Chondrocyte (in vitro differentiated cells): ENCODE measurements at regions not wholly inside any gene's neighbourhood (a gene's known extent, or its start where the extent isn't known, plus 50 kb on each side); places are given as distances from the start of the nearest gene placed in this dataset.
"Not testable (repeated sequence)": the region's sequence is repeated elsewhere in the genome, so short reads cannot be mapped to it uniquely, and the experiment has no call there.

Experiments used
- DNase-seq: peaks from one replicate; pipeline ENCODE4 v3.0.0; 2021; ENCODE audit warnings: mixed read lengths, low spot score
- H3K27ac Mint-ChIP-seq: one replicate; pipeline ENCODE4 v1.8.0; 2021; ENCODE audit warnings: mild to moderate bottlenecking, moderate library complexity, mixed read lengths; ENCODE audit not compliant: unreplicated experiment
- H3K27me3 Mint-ChIP-seq: 2 replicates; pipeline ENCODE4 v1.8.0; 2021; ENCODE audit warnings: low read depth, mixed read lengths
- H3K36me3 Mint-ChIP-seq: 2 replicates; pipeline ENCODE4 v1.8.0; 2021; ENCODE audit warnings: low read depth, mixed read lengths
- H3K4me1 Mint-ChIP-seq: 2 replicates; pipeline ENCODE4 v1.8.0; 2021; ENCODE audit warnings: low read depth, mild to moderate bottlenecking, mixed read lengths
- H3K4me3 Mint-ChIP-seq: one replicate; pipeline ENCODE4 v1.8.0; 2021; ENCODE audit warnings: mild to moderate bottlenecking, moderate library complexity, mixed read lengths; ENCODE audit not compliant: unreplicated experiment
- H3K9me3 Mint-ChIP-seq: 2 replicates; pipeline ENCODE4 v1.8.0; 2021; ENCODE audit warnings: low read depth, mixed read lengths
- CTCF ChIP-seq: fragments of 200-600 bp; sonication (generic); IDR thresholded peaks from 2 replicates; pipeline ENCODE4 v1.5.0; 2021; ENCODE audit warnings: antibody characterized with exemption, mild to moderate bottlenecking, moderate library complexity

GRCh38 chr3:72646263-72646662, 202.0 kb downstream of the SHQ1 start:
- no peak for DNase-seq
- Mint-ChIP-seq H3K9me3 (no peaks in the 10 kb centered on the region), H3K4me1 (no peaks in the 10 kb centered on the region), H3K27ac (no peak overlapping the region), H3K36me3 (peaks cover under 1% of the 10 kb centered on the region), H3K4me3 (no peak overlapping the region), H3K27me3 (peaks cover 18% of the 10 kb centered on the region)
- no peak for TF ChIP-seq CTCF

DNA sequence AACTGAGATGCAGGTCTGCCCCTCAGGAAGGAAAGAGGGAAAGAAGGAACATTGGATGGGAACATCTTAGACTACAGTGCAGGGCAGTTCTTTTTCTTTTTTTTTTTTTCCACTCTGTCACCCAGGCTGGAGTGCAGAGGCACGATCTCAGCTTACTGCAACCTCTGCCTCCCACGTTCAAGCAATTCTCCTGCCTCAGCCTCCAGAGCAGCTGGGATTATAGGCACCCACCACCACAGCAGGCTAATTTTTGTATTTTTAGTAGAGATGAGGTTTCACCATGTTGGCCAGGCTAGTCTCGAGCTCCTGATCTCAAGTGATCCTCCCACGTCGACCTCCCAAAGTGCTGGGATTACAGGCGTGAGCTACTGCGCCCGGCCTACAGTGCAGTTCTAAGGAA, 204.6 kb downstream of the SHQ1 start:
- H3K27ac Mint-ChIP-seq, H3K27me3 Mint-ChIP-seq, H3K36me3 Mint-ChIP-seq, H3K4me1 Mint-ChIP-seq, H3K4me3 Mint-ChIP-seq, H3K9me3 Mint-ChIP-seq, DNase-seq: not testable (repeated sequence)

GRCh38 chr3:72641684-72642083, 206.6 kb downstream of the SHQ1 start:
- Mint-ChIP-seq H3K9me3 (no peaks in the 10 kb centered on the region), H3K4me1 (no peaks in the 10 kb centered on the region), H3K36me3 (no peaks in the 10 kb centered on the region), H3K4me3 (no peak overlapping the region), H3K27me3 (peaks cover 24% of the 10 kb centered on the region), H3K27ac (no peak overlapping the region)
- no peak for DNase-seq
- no peak for TF ChIP-seq CTCF

DNA sequence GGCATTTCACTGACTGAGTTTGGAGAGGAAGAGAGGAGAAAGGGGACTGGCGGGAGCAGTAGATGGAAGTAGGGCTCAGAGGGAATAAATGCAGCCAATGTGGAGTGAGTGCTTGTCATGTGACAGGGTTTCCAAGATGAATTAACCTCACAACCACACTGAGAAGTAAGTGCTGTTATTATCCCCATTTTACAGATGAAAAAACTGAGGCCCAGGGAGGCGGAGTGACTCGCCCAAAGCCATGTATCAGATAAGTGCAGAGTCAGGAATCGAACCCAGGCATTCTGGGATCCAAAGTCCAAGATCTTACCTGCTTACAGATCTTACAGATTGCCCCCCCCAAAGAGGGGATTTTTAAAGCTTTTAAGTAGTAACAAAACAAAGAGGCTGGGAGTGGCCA, 207.2 kb downstream of the SHQ1 start:
- TF ChIP-seq CTCF: no peak
- DNase-seq: no peak
- no peaks in the 10 kb centered on the region for H3K4me1 Mint-ChIP-seq

GRCh38 chr3:72636969-72637597, 211.2 kb downstream of the SHQ1 start:
- TF ChIP-seq CTCF: no peak
- peaks cover under 1% of the 10 kb centered on the region for H3K9me3 Mint-ChIP-seq
- no peaks in the 10 kb centered on the region for H3K4me1 Mint-ChIP-seq
- peaks cover 36% of the 10 kb centered on the region for H3K27me3 Mint-ChIP-seq
- no peaks in the 10 kb centered on the region for H3K36me3 Mint-ChIP-seq
- no peak overlapping the region for H3K27ac Mint-ChIP-seq
- DNase-seq: no peak
- H3K4me3 Mint-ChIP-seq: no peak overlapping the region

More for the DNA sequence above, 207.2 kb downstream of the SHQ1 start:
- no peak overlapping the region for H3K4me3 Mint-ChIP-seq
- H3K27ac Mint-ChIP-seq: no peak overlapping the region
- no peaks in the 10 kb centered on the region for H3K36me3 Mint-ChIP-seq
- H3K27me3 Mint-ChIP-seq: peaks cover 26% of the 10 kb centered on the region
- no peaks in the 10 kb centered on the region for H3K9me3 Mint-ChIP-seq

DNA sequence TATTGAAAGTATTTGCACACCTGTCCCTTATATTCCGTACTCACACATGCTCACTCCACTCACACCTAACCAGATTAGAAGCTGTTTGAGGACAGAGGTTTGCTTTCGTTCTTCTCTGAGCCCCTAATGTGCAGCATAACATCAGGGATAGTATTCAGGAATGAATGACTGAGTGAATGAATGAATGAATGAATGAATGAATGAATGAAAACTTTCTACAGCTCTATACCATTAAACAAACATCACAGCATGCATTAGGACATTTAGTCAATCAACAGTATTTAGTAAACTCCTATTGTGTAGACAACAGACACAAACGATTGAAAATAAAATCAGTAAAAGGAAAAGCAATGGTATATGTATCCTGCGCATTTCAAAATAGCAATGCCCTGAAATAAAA, 212.7 kb downstream of the SHQ1 start:
- DNase-seq: no peak
- H3K27ac Mint-ChIP-seq: no peak overlapping the region
- H3K36me3 Mint-ChIP-seq: no peaks in the 10 kb centered on the region
- TF ChIP-seq CTCF: no peak
- no peak overlapping the region for H3K4me3 Mint-ChIP-seq
- H3K4me1 Mint-ChIP-seq: no peaks in the 10 kb centered on the region
- H3K9me3 Mint-ChIP-seq: peaks cover 4% of the 10 kb centered on the region
- H3K27me3 Mint-ChIP-seq: peaks cover 34% of the 10 kb centered on the region
